ENCODE measurements at regions not wholly inside any gene's neighbourhood (a gene's known extent, or its start where the extent isn't known, plus 50 kb on each side); places are given as distances from the start of the nearest gene placed in this dataset.

DNA sequence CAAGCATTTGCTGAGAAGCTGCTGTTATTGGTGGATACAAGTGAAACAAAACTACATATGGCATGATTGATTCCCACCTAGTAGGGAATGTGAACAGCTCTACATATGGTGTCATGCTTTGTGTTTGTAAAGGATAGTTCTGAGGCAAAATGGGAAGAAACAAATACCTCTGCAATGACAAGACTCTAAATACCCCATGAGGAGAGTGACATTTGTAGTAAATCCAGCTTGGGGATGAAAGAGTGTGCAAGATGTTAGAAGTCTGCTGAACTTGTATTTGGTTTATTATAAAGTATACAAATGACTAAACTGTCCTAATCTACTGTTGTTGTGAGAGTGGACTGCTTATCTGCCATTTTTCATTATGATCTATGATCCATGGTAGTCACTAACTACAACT, 120.8 kb upstream of the HS3ST1 start:
- TF ChIP-seq, protein P1, sequence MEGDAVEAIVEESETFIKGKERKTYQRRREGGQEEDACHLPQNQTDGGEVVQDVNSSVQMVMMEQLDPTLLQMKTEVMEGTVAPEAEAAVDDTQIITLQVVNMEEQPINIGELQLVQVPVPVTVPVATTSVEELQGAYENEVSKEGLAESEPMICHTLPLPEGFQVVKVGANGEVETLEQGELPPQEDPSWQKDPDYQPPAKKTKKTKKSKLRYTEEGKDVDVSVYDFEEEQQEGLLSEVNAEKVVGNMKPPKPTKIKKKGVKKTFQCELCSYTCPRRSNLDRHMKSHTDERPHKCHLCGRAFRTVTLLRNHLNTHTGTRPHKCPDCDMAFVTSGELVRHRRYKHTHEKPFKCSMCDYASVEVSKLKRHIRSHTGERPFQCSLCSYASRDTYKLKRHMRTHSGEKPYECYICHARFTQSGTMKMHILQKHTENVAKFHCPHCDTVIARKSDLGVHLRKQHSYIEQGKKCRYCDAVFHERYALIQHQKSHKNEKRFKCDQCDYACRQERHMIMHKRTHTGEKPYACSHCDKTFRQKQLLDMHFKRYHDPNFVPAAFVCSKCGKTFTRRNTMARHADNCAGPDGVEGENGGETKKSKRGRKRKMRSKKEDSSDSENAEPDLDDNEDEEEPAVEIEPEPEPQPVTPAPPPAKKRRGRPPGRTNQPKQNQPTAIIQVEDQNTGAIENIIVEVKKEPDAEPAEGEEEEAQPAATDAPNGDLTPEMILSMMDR (IDR thresholded peaks at IDR 0.05 in 8 of 11, conservative IDR thresholded peaks at IDR 0.05 in 3 of 11), result no peak
- TF ChIP-seq POLR2AphosphoS5 (IDR thresholded peaks at IDR 0.05) (no peak), POLR2A (IDR thresholded peaks at IDR 0.05) (no peak)
